IPS-18c (cell line): ENCODE measurements at regions not wholly inside any gene's neighbourhood (a gene's known extent, or its start where the extent isn't known, plus 50 kb on each side); places are given as distances from the start of the nearest gene placed in this dataset.
"Not testable (repeated sequence)": the region's sequence is repeated elsewhere in the genome, so short reads cannot be mapped to it uniquely, and the experiment has no call there.

Source experiments
- H3K4me3 ChIP-seq: 2 replicates; pipeline ENCODE4 v1.7.0; 2013; ENCODE audit warnings: low read depth, mild to moderate bottlenecking, low read length, moderate library complexity; ENCODE audit not compliant: insufficient read depth
- H3K9me3 ChIP-seq: one replicate; pipeline ENCODE4 v1.6.1; 2013; ENCODE audit warnings: mild to moderate bottlenecking, low read length, moderate library complexity; ENCODE audit not compliant: control insufficient read depth, insufficient read depth

- no peak overlapping the region for H3K4me3 ChIP-seq
- H3K9me3 ChIP-seq, result no peaks in the 10 kb centered on the region
Observed at GRCh38 chr11:129503646-129504045, 128.0 kb downstream of the BARX2 start.

- no peak overlapping the region for H3K4me3 ChIP-seq
- H3K9me3 ChIP-seq, result no peaks in the 10 kb centered on the region
Observed at GRCh38 chr11:129505266-129505665, 129.6 kb downstream of the BARX2 start.

GRCh38 chr11:129508163-129508562 lies 132.5 kb downstream of the BARX2 start:
- H3K4me3 ChIP-seq, result no peak overlapping the region
- no peaks in the 10 kb centered on the region for H3K9me3 ChIP-seq

- Histone ChIP-seq H3K9me3 (no peaks in the 10 kb centered on the region), H3K4me3 (no peak overlapping the region)
Observed at GRCh38 chr11:129528296-129528695, 152.6 kb downstream of the BARX2 start.

GRCh38 chr11:129530154-129530895 lies 154.7 kb downstream of the BARX2 start:
- Histone ChIP-seq H3K9me3 (no peaks in the 10 kb centered on the region), H3K4me3 (no peak overlapping the region)

GRCh38 chr11:129533395-129533794 lies 157.7 kb downstream of the BARX2 start:
- Histone ChIP-seq H3K9me3 (no peaks in the 10 kb centered on the region), H3K4me3 (no peak overlapping the region)

GRCh38 chr11:129536338-129536737 lies 160.7 kb downstream of the BARX2 start:
- H3K4me3 ChIP-seq, result no peak overlapping the region
- H3K9me3 ChIP-seq, result peaks cover 3% of the 10 kb centered on the region

GRCh38 chr11:129538323-129538722 lies 162.7 kb downstream of the BARX2 start:
- H3K9me3 ChIP-seq, result peaks cover 3% of the 10 kb centered on the region
- H3K4me3 ChIP-seq, result no peak overlapping the region

- H3K9me3 ChIP-seq, result peaks cover 3% of the 10 kb centered on the region
- H3K4me3 ChIP-seq, result no peak overlapping the region
Observed at GRCh38 chr11:129543515-129544290, 168.1 kb downstream of the BARX2 start.

GRCh38 chr11:129544691-129545090 lies 169.0 kb downstream of the BARX2 start:
- peaks cover 2% of the 10 kb centered on the region for H3K9me3 ChIP-seq
- H3K4me3 ChIP-seq, result no peak overlapping the region

GRCh38 chr11:129546266-129546665 lies 170.6 kb downstream of the BARX2 start:
- no peak overlapping the region for H3K4me3 ChIP-seq
- H3K9me3 ChIP-seq, result peaks cover 6% of the 10 kb centered on the region

GRCh38 chr11:129557421-129557820 lies 181.8 kb downstream of the BARX2 start:
- H3K9me3 ChIP-seq, result no peaks in the 10 kb centered on the region
- H3K4me3 ChIP-seq, result no peak overlapping the region

- peaks cover 5% of the 10 kb centered on the region for H3K9me3 ChIP-seq
- H3K4me3 ChIP-seq, result no peak overlapping the region
Observed at GRCh38 chr11:129569007-129569406, 193.4 kb downstream of the BARX2 start.

- H3K9me3 ChIP-seq, H3K4me3 ChIP-seq: not testable (repeated sequence)
Observed at GRCh38 chr11:129572667-129573066, 197.0 kb downstream of the BARX2 start.

- Histone ChIP-seq H3K9me3 (peaks cover 5% of the 10 kb centered on the region), H3K4me3 (no peak overlapping the region)
Observed at GRCh38 chr11:129573161-129573560, 197.5 kb downstream of the BARX2 start.

- H3K9me3 ChIP-seq, result peaks cover 3% of the 10 kb centered on the region
Observed at GRCh38 chr11:129574431-129574830, 198.8 kb downstream of the BARX2 start.

GRCh38 chr11:129576652-129577051 lies 201.0 kb downstream of the BARX2 start:
- no peaks in the 10 kb centered on the region for H3K9me3 ChIP-seq
- H3K4me3 ChIP-seq, result no peak overlapping the region; the same call in 1 of the 2 replicates

More at GRCh38 chr11:129574431-129574830, 198.8 kb downstream of the BARX2 start:
- H3K4me3 ChIP-seq, result no peak overlapping the region

- Histone ChIP-seq H3K4me3 (no peak overlapping the region), H3K9me3 (no peaks in the 10 kb centered on the region)
Observed at GRCh38 chr11:129578006-129578405, 202.4 kb downstream of the BARX2 start.
